GM18520 (cell line): ENCODE measurements at regions not wholly inside any gene's neighbourhood (a gene's known extent, or its start where the extent isn't known, plus 50 kb on each side); places are given as distances from the start of the nearest gene placed in this dataset.

ENCODE experiments used
- ATAC-seq: cut with Tn5 transposase; IDR thresholded peaks from one replicate; pipeline ENCODE4 v1.9.1; 2021; ENCODE audit not compliant: unreplicated experiment

- no peak for ATAC-seq
These were observed 51.0 kb upstream of the DSC1 start for GRCh38 chr18:31213641-31214040.

GRCh38 chr18:31217038-31217849 lies 54.6 kb upstream of the DSC1 start:
- ATAC-seq: no peak

GRCh38 chr18:31218671-31219383 lies 56.2 kb upstream of the DSC1 start:
- ATAC-seq: no peak

- ATAC-seq: no peak
These were observed 56.7 kb upstream of the DSC1 start for GRCh38 chr18:31219395-31219794.

GRCh38 chr18:31223371-31223770 lies 60.7 kb upstream of the DSC1 start:
- no peak for ATAC-seq

GRCh38 chr18:31225668-31226067 lies 63.0 kb upstream of the DSC1 start:
- ATAC-seq: no peak

GRCh38 chr18:31227497-31228229 lies 65.0 kb upstream of the DSC1 start:
- no peak for ATAC-seq

GRCh38 chr18:31229829-31230228 lies 67.2 kb upstream of the DSC1 start:
- ATAC-seq: no peak

- peak; percentile 82 for ATAC-seq
These were observed 67.8 kb upstream of the DSC1 start for GRCh38 chr18:31230495-31230894.

- ATAC-seq: no peak
These were observed 69.4 kb upstream of the DSC1 start for GRCh38 chr18:31232013-31232412.

- ATAC-seq: no peak
These were observed 70.2 kb upstream of the DSC1 start for GRCh38 chr18:31232775-31233424.

GRCh38 chr18:31233621-31234275 lies 71.1 kb upstream of the DSC1 start:
- ATAC-seq: no peak

- no peak for ATAC-seq
These were observed 73.2 kb upstream of the DSC1 start for GRCh38 chr18:31235856-31236255.

- ATAC-seq: no peak
These were observed 74.5 kb upstream of the DSC1 start for GRCh38 chr18:31237142-31237541.

GRCh38 chr18:31241425-31241824 lies 76.5 kb upstream of the DSG1 start:
- no peak for ATAC-seq

GRCh38 chr18:31241900-31242409 lies 76.0 kb upstream of the DSG1 start:
- no peak for ATAC-seq

GRCh38 chr18:31243740-31244512 lies 74.0 kb upstream of the DSG1 start:
- no peak for ATAC-seq

GRCh38 chr18:31244771-31245394 lies 73.1 kb upstream of the DSG1 start:
- no peak for ATAC-seq

GRCh38 chr18:31245820-31246219 lies 72.1 kb upstream of the DSG1 start:
- no peak for ATAC-seq
